ENCODE measurements at regions not wholly inside any gene's neighbourhood (a gene's known extent, or its start where the extent isn't known, plus 50 kb on each side); places are given as distances from the start of the nearest gene placed in this dataset.

GRCh38 chr18:29647700-29648099 is 1394.8 kb downstream of the DSC3 start:
- H3K27ac ChIP-seq (ENCODE audit: low read length) = no peak overlapping the region
- TF ChIP-seq, protein P1, sequence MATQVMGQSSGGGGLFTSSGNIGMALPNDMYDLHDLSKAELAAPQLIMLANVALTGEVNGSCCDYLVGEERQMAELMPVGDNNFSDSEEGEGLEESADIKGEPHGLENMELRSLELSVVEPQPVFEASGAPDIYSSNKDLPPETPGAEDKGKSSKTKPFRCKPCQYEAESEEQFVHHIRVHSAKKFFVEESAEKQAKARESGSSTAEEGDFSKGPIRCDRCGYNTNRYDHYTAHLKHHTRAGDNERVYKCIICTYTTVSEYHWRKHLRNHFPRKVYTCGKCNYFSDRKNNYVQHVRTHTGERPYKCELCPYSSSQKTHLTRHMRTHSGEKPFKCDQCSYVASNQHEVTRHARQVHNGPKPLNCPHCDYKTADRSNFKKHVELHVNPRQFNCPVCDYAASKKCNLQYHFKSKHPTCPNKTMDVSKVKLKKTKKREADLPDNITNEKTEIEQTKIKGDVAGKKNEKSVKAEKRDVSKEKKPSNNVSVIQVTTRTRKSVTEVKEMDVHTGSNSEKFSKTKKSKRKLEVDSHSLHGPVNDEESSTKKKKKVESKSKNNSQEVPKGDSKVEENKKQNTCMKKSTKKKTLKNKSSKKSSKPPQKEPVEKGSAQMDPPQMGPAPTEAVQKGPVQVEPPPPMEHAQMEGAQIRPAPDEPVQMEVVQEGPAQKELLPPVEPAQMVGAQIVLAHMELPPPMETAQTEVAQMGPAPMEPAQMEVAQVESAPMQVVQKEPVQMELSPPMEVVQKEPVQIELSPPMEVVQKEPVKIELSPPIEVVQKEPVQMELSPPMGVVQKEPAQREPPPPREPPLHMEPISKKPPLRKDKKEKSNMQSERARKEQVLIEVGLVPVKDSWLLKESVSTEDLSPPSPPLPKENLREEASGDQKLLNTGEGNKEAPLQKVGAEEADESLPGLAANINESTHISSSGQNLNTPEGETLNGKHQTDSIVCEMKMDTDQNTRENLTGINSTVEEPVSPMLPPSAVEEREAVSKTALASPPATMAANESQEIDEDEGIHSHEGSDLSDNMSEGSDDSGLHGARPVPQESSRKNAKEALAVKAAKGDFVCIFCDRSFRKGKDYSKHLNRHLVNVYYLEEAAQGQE (IDR thresholded peaks at IDR 0.05; ENCODE audit: insufficient read depth in 1 of 2, low read depth in 2 of 2, low read length in 1 of 2) = no peak
- no peak for TF ChIP-seq CTCF (IDR thresholded peaks at IDR 0.05)
- no peak for TF ChIP-seq POLR2AphosphoS5 (IDR thresholded peaks at IDR 0.05; ENCODE audit: low read depth, low read length)
- TF ChIP-seq TCF7L2 (IDR thresholded peaks at IDR 0.05; ENCODE audit: low read depth, low read length) = no peak
- no peak for TF ChIP-seq SIN3A (IDR thresholded peaks at IDR 0.05; ENCODE audit: borderline replicate concordance, insufficient read depth, low read depth, low read length)
- in situ Hi-C loops (cut with HindIII; ENCODE audit: low pct_unique_long_range_greater_than_20kb, low sequenced_read_pairs) = no loop called here
- POLR2A ChIA-PET = no interaction called here
- DNase-seq (ENCODE audit: low read depth, low spot score) (no peak), ATAC-seq (no peak)
- H3K9me3 ChIP-seq (ENCODE audit: control insufficient read depth, insufficient read depth, low read depth, low read length) = no peaks in the 10 kb centered on the region
- H3K36me3 ChIP-seq (ENCODE audit: control insufficient read depth, insufficient read depth, low read length) = no peaks in the 10 kb centered on the region
- intact Hi-C loops (cut with micrococcal nuclease; ENCODE audit: unreplicated experiment) = no loop called here
- H3K4me1 ChIP-seq (ENCODE audit: control insufficient read depth, insufficient read depth, low read length) = no peaks in the 10 kb centered on the region
- no peak overlapping the region for H3K4me3 ChIP-seq (ENCODE audit: low read depth in 2 of 2, low read length in 2 of 2)
- H3K27me3 ChIP-seq (ENCODE audit: control insufficient read depth, insufficient read depth, low read length) = no peaks in the 10 kb centered on the region
- CTCF ChIA-PET = no interaction called here
- BruUV-seq (replicated peaks) = no TSS peak

DNA sequence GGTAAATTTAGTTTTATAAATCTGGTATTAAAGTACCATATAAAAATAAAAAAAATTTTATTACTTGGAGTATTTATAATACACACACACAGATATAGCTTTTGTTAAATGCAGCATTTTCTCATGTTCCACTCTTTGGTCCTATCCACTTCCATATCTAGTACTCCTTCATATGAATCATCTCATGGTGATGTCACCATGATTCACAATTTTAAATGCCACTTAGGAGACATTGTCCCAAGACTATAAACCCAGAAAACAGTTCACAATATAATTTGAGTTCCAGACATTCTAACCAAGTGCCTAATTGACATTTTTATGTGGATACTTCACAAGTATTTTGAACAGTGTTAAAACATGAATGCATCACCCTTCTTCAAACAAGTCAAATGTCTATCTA is 1398.3 kb downstream of the DSC3 start:
- CTCF ChIA-PET = no interaction called here

More for the DNA sequence above, 1398.3 kb downstream of the DSC3 start:
- Histone ChIP-seq H3K9me3 (ENCODE audit: control insufficient read depth, insufficient read depth, low read depth, low read length) (no peaks in the 10 kb centered on the region), H3K4me3 (ENCODE audit: low read depth in 2 of 2, low read length in 2 of 2) (no peak overlapping the region), H3K27ac (ENCODE audit: low read length) (no peak overlapping the region), H3K4me1 (ENCODE audit: control insufficient read depth, insufficient read depth, low read length) (no peaks in the 10 kb centered on the region), H3K27me3 (ENCODE audit: control insufficient read depth, insufficient read depth, low read length) (no peaks in the 10 kb centered on the region), H3K36me3 (ENCODE audit: control insufficient read depth, insufficient read depth, low read length) (no peaks in the 10 kb centered on the region)
- no TSS peak for BruUV-seq (replicated peaks)
- intact Hi-C loops (cut with micrococcal nuclease; ENCODE audit: unreplicated experiment) = no loop called here
- in situ Hi-C loops (cut with HindIII; ENCODE audit: low pct_unique_long_range_greater_than_20kb, low sequenced_read_pairs) = no loop called here
- TF ChIP-seq POLR2AphosphoS5 (IDR thresholded peaks at IDR 0.05; ENCODE audit: low read depth, low read length) (no peak), CTCF (IDR thresholded peaks at IDR 0.05) (no peak), TCF7L2 (IDR thresholded peaks at IDR 0.05; ENCODE audit: low read depth, low read length) (no peak), SIN3A (IDR thresholded peaks at IDR 0.05; ENCODE audit: borderline replicate concordance, insufficient read depth, low read depth, low read length) (no peak)
- TF ChIP-seq, protein P1 (IDR thresholded peaks at IDR 0.05; ENCODE audit: insufficient read depth in 1 of 2, low read depth in 2 of 2, low read length in 1 of 2) = no peak
- POLR2A ChIA-PET = no interaction called here
- no peak for ATAC-seq
- DNase-seq (ENCODE audit: low read depth, low spot score) = no peak

Data from Panc1 (cell line).